ENCODE measurements at regions not wholly inside any gene's neighbourhood (a gene's known extent, or its start where the extent isn't known, plus 50 kb on each side); places are given as distances from the start of the nearest gene placed in this dataset.

DNA sequence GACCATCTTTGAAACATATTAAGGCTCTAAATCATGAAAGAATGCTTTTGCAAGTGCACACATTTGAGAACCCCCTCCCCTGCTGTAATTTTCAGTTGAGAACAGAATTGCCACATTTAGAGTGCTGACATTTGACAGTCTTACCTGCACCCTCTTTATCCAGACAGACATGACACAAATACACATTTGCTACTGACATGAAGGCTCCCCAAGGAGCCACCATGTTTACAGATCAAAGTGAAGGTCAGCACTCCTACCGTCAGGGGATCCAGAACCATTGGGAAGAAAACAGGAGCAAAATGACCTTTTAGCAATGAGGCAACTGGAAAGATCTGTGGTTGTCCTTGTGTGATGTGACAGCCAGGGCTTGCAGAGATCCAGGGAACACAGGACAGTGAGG lies 315.4 kb upstream of the CNR1 start:
- TF ChIP-seq POLR2A (IDR thresholded peaks at IDR 0.05) = no peak
- TF ChIP-seq, protein P1, sequence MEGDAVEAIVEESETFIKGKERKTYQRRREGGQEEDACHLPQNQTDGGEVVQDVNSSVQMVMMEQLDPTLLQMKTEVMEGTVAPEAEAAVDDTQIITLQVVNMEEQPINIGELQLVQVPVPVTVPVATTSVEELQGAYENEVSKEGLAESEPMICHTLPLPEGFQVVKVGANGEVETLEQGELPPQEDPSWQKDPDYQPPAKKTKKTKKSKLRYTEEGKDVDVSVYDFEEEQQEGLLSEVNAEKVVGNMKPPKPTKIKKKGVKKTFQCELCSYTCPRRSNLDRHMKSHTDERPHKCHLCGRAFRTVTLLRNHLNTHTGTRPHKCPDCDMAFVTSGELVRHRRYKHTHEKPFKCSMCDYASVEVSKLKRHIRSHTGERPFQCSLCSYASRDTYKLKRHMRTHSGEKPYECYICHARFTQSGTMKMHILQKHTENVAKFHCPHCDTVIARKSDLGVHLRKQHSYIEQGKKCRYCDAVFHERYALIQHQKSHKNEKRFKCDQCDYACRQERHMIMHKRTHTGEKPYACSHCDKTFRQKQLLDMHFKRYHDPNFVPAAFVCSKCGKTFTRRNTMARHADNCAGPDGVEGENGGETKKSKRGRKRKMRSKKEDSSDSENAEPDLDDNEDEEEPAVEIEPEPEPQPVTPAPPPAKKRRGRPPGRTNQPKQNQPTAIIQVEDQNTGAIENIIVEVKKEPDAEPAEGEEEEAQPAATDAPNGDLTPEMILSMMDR (IDR thresholded peaks at IDR 0.05) = no peak
